Naive thymus-derived CD4-positive, alpha-beta T cell (primary cell): ENCODE measurements at regions not wholly inside any gene's neighbourhood (a gene's known extent, or its start where the extent isn't known, plus 50 kb on each side); places are given as distances from the start of the nearest gene placed in this dataset.

Experiments used
- ATAC-seq: fragments of 150-1000 bp; cut with Tn5 transposase; 2 replicates; pipeline ENCODE4 v1.10.0; 2021; ENCODE audit warnings: mild to moderate bottlenecking, moderate library complexity
- CTCF ChIA-PET: fragments of 350-600 bp; sonication (Branson Sonifier 250); formaldehyde crosslinking; loops from one replicate; lab custom pipeline; 2021; ENCODE audit warnings: antibody characterized with exemption; lab: Charles Lee
- POLR2A ChIA-PET: fragments of 350-600 bp; sonication (Branson Sonifier 250); formaldehyde crosslinking; loops from one replicate; lab custom pipeline; 2021; ENCODE audit warnings: antibody characterized with exemption, inconsistent platforms; lab: Charles Lee
- DNase-seq, 9 donors: peaks; one replicate each; pipeline versions ENCODE4 v3.0.0 to v3.0.0-alpha.2; 2020 to 2022; ENCODE audit warnings: mixed read lengths in 1 of 9
- H3K27ac ChIP-seq: one replicate; pipeline ENCODE4 v1.7.0; 2013; ENCODE audit warnings: mild to moderate bottlenecking, low read depth, low read length, moderate library complexity
- H3K27me3 ChIP-seq, 2 donors: one replicate each; pipeline ENCODE4 v1.7.0; 2013; ENCODE audit warnings: low read length in 2 of 2, mild to moderate bottlenecking in 2 of 2, moderate library complexity in 2 of 2; ENCODE audit not compliant: control insufficient read depth in 2 of 2, insufficient read depth in 2 of 2
- H3K36me3 ChIP-seq, 3 experiments: 1 replicate in 2 of 3; 2 replicates in 1 of 3; pipeline ENCODE4 v1.7.0; 2013; ENCODE audit warnings: low read length in 3 of 3, mild to moderate bottlenecking in 3 of 3, moderate library complexity in 1 of 3; ENCODE audit not compliant: insufficient read depth in 3 of 3, control insufficient read depth in 2 of 3
- H3K4me1 ChIP-seq, 2 donors: one replicate each; pipeline ENCODE4 v1.7.0; 2013; ENCODE audit warnings: low read length in 2 of 2, mild to moderate bottlenecking in 2 of 2, moderate library complexity in 1 of 2; ENCODE audit not compliant: control insufficient read depth in 2 of 2, insufficient read depth in 2 of 2
- H3K4me3 ChIP-seq: 2 replicates; pipeline ENCODE4 v1.7.0; 2013; ENCODE audit warnings: mild to moderate bottlenecking, low read length
- H3K9me3 ChIP-seq, 3 experiments: 1 replicate in 2 of 3; 2 replicates in 1 of 3; pipeline ENCODE4 v1.7.0; 2013; ENCODE audit warnings: low read length in 3 of 3; ENCODE audit not compliant: control insufficient read depth in 2 of 3
- H3K27ac Mint-ChIP-seq, 9 donors: one replicate each; pipeline ENCODE4 v1.8.0; 2020 to 2022; ENCODE audit warnings: mixed read lengths in 9 of 9, mild to moderate bottlenecking in 8 of 9, moderate library complexity in 5 of 9, inconsistent platforms in 2 of 9
- H3K27me3 Mint-ChIP-seq, 5 donors: one replicate each; pipeline ENCODE4 v1.8.0; 2021 to 2022; ENCODE audit warnings: mixed read lengths in 5 of 5, mild to moderate bottlenecking in 1 of 5
- H3K36me3 Mint-ChIP-seq, 5 donors: one replicate each; pipeline ENCODE4 v1.8.0; 2020 to 2022; ENCODE audit warnings: mixed read lengths in 5 of 5, mild to moderate bottlenecking in 3 of 5, inconsistent platforms in 1 of 5
- H3K4me1 Mint-ChIP-seq, 7 donors: one replicate each; pipeline ENCODE4 v1.8.0; 2020 to 2022; ENCODE audit warnings: mixed read lengths in 7 of 7, mild to moderate bottlenecking in 3 of 7, inconsistent platforms in 1 of 7
- H3K4me3 Mint-ChIP-seq, 10 donors: one replicate each; pipeline ENCODE4 v1.8.0; 2020 to 2022; ENCODE audit warnings: mild to moderate bottlenecking in 10 of 10, mixed read lengths in 10 of 10, moderate library complexity in 6 of 10, inconsistent platforms in 2 of 10
- H3K9me3 Mint-ChIP-seq, 11 donors: one replicate each; pipeline ENCODE4 v1.8.0; 2020 to 2022; ENCODE audit warnings: mixed read lengths in 11 of 11, mild to moderate bottlenecking in 4 of 11, inconsistent platforms in 1 of 11, moderate library complexity in 1 of 11
- intact Hi-C, 2 donors: fragments of 100-400 bp; cut with micrococcal nuclease; formaldehyde crosslinking; loops; one replicate each; pipeline ENCODE4 v1.15.1; 2023

DNA sequence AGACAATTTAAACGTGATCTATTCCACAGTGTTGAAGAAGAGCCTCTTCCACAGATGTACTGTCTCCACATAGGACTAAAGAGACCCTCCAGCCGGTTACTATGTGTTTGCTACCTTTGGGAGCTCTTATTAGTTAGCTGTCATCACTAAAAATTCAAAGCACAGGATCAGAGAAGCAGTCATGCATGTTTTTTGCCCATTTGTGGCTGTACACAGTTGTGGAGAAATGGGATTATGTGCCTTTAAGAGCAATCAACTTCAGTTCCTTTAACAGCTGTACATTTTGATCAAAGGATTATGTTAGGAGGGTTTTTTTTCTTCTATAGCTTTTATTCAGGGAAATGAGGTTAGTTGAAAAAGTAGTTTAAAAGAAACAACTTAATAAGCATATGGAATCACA, 149.0 kb upstream of the SPOCK3 start:
- Histone ChIP-seq H3K4me3 (no peak overlapping the region), H3K9me3 (no peaks in the 10 kb centered on the region), H3K27ac (no peak overlapping the region), H3K36me3 (no peaks in the 10 kb centered on the region), H3K27me3 (no peaks in the 10 kb centered on the region), H3K4me1 (no peaks in the 10 kb centered on the region)
- ATAC-seq (no peak), DNase-seq (no peak)
- Mint-ChIP-seq H3K36me3 (no peaks in the 10 kb centered on the region), H3K4me1 (no peaks in the 10 kb centered on the region), H3K27ac (no peak overlapping the region), H3K9me3 (peaks cover 0 to 11% (median 2%) of the 10 kb centered on the region in 11 donors), H3K27me3 (no peaks in the 10 kb centered on the region), H3K4me3 (no peak overlapping the region)
- intact Hi-C loops = no loop called here
- CTCF ChIA-PET = no interaction called here
- POLR2A ChIA-PET = no interaction called here

GRCh38 chr4:167397586-167397985, 163.3 kb upstream of the SPOCK3 start:
- ATAC-seq (no peak), DNase-seq (no peak)
- intact Hi-C loops = no loop called here
- Mint-ChIP-seq H3K36me3 (no peaks in the 10 kb centered on the region), H3K4me3 (no peak overlapping the region), H3K27me3 (no peaks in the 10 kb centered on the region), H3K4me1 (no peaks in the 10 kb centered on the region), H3K27ac (no peak overlapping the region), H3K9me3 (peaks cover 0 to 17% (median 5%) of the 10 kb centered on the region in 11 donors)
- no peak overlapping the region for H3K4me3 ChIP-seq
- ChIA-PET POLR2A (no interaction called here), CTCF (no interaction called here)
- H3K27ac ChIP-seq = no peak overlapping the region
- no peaks in the 10 kb centered on the region for H3K9me3 ChIP-seq
- no peaks in the 10 kb centered on the region for H3K27me3 ChIP-seq
- no peaks in the 10 kb centered on the region for H3K36me3 ChIP-seq
- no peaks in the 10 kb centered on the region for H3K4me1 ChIP-seq

GRCh38 chr4:167399201-167399600, 164.9 kb upstream of the SPOCK3 start:
- Histone ChIP-seq H3K27me3 (no peaks in the 10 kb centered on the region), H3K36me3 (no peaks in the 10 kb centered on the region), H3K27ac (no peak overlapping the region), H3K4me3 (no peak overlapping the region), H3K9me3 (no peaks in the 10 kb centered on the region), H3K4me1 (no peaks in the 10 kb centered on the region)
- H3K9me3 Mint-ChIP-seq = peaks cover 0 to 22% (median 5%) of the 10 kb centered on the region in 11 donors
- H3K4me3 Mint-ChIP-seq = no peak overlapping the region
- ChIA-PET POLR2A (no interaction called here), CTCF (no interaction called here)
- ATAC-seq = no peak
- intact Hi-C loops = no loop called here
- H3K36me3 Mint-ChIP-seq = no peaks in the 10 kb centered on the region
- H3K27me3 Mint-ChIP-seq = no peaks in the 10 kb centered on the region
- no peaks in the 10 kb centered on the region for H3K4me1 Mint-ChIP-seq
- DNase-seq = no peak
- no peak overlapping the region for H3K27ac Mint-ChIP-seq

DNA sequence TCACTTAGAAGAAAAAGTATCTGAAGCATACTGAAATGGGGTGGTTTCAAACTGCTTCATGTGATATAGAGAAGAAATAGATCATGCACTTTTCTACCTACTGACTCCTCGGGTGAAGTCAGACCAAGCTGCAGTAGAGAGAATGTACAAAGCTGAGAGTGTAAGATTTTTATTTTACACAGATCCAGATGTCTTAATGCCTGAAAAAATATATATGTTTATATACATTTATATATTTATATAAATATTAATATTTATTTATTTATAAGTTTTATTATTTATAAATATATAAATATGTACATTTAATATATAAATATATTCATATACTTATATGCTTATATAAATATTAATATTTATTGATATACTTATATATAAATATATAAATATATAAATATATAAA, 171.9 kb upstream of the SPOCK3 start:
- intact Hi-C loops = no loop called here
- H3K27ac ChIP-seq = no peak overlapping the region
- H3K9me3 ChIP-seq = no peaks in the 10 kb centered on the region
- ChIA-PET POLR2A (no interaction called here), CTCF (no interaction called here)
- no peak overlapping the region for H3K4me3 ChIP-seq
- no peak overlapping the region for H3K27ac Mint-ChIP-seq
- no peaks in the 10 kb centered on the region for H3K27me3 Mint-ChIP-seq
- no peaks in the 10 kb centered on the region for H3K36me3 ChIP-seq
- peaks cover 0 to 2% (median 0%) of the 10 kb centered on the region in 5 donors for H3K36me3 Mint-ChIP-seq
- H3K4me3 Mint-ChIP-seq = no peak overlapping the region
- no peaks in the 10 kb centered on the region for H3K27me3 ChIP-seq
- ATAC-seq (no peak), DNase-seq (no peak)
- H3K9me3 Mint-ChIP-seq = peaks cover 0 to 18% (median under 1%) of the 10 kb centered on the region in 11 donors
- H3K4me1 ChIP-seq = no peaks in the 10 kb centered on the region
- H3K4me1 Mint-ChIP-seq = no peaks in the 10 kb centered on the region

DNA sequence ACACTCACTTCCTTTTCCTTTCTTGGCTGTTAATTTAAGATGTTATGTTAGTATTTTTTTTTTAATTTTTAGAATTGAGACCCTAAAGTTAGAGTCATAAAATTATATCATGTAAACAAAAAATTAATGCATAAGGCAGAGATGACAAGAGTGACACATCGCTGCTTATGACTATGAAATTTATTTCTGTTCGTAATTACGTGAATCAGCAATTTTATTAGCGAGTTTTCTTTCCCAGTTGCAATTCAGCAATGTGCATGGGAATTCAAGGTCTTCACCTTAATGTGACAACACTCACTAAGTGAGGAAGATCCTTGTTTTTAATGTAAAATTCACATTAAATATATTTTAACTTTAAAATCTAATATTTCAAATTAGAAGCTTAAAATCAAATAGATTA, 181.2 kb upstream of the SPOCK3 start:
- Mint-ChIP-seq H3K9me3 (peaks cover 0 to 12% (median under 1%) of the 10 kb centered on the region in 11 donors), H3K27ac (no peak overlapping the region), H3K36me3 (peaks cover 0 to 4% (median 0%) of the 10 kb centered on the region in 5 donors), H3K27me3 (no peaks in the 10 kb centered on the region), H3K4me1 (no peaks in the 10 kb centered on the region), H3K4me3 (no peak overlapping the region)
- DNase-seq (no peak), ATAC-seq (no peak)
- no peaks in the 10 kb centered on the region for H3K27me3 ChIP-seq
- no peak overlapping the region for H3K27ac ChIP-seq
- no peak overlapping the region for H3K4me3 ChIP-seq
- CTCF ChIA-PET = no interaction called here
- no peaks in the 10 kb centered on the region for H3K4me1 ChIP-seq
- no peaks in the 10 kb centered on the region for H3K9me3 ChIP-seq
- H3K36me3 ChIP-seq = no peaks in the 10 kb centered on the region
- intact Hi-C loops = no loop called here
- POLR2A ChIA-PET = no interaction called here

DNA sequence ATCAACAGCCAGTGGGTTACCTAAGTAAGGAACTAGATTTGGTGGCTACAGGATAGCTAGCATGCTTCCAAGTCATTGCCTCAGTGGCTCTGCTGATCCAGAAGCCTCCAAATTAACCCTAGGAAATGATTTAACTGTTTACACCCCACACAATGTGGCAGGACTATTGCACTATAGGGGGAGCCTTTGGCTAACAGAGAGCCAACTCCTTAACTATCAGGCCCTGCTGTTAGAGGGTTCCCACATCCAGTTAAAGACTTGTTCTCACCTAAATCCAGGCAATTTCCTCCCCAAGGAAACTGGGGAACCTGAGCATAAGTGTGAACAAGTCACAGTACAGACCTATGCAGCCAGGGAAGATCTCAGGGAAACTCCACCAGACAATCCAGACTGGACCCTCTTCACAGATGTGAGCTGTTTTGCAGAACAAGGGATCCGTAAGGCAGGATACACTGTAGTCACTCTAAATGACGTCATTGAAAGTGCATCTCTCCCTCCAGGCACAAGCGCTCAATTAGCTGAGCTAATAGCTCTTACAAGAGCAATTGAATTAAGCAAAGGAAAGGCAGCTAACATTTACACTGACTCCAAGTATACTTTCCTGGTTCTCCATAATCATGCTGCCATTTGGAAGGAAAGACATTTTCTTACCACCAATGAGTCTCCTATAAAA, 185.3 kb upstream of the SPOCK3 start:
- H3K4me3 Mint-ChIP-seq = no peak overlapping the region
- peaks cover 0 to 22% (median 3%) of the 10 kb centered on the region in 11 donors for H3K9me3 Mint-ChIP-seq

GRCh38 chr4:167421201-167421600, 186.9 kb upstream of the SPOCK3 start:
- no peaks in the 10 kb centered on the region for H3K4me1 ChIP-seq
- DNase-seq (no peak), ATAC-seq (no peak)
- no peaks in the 10 kb centered on the region for H3K36me3 ChIP-seq
- no peak overlapping the region for H3K27ac ChIP-seq
- intact Hi-C loops = no loop called here
- Mint-ChIP-seq H3K4me1 (no peaks in the 10 kb centered on the region), H3K36me3 (no peaks in the 10 kb centered on the region), H3K9me3 (peaks cover 0 to 22% (median 5%) of the 10 kb centered on the region in 11 donors), H3K27me3 (no peaks in the 10 kb centered on the region), H3K27ac (no peak overlapping the region), H3K4me3 (no peak overlapping the region)
- ChIA-PET CTCF (no interaction called here), POLR2A (no interaction called here)
- H3K4me3 ChIP-seq = no peak overlapping the region
- H3K27me3 ChIP-seq = no peaks in the 10 kb centered on the region
- no peaks in the 10 kb centered on the region for H3K9me3 ChIP-seq

More for the DNA sequence above, 185.3 kb upstream of the SPOCK3 start:
- Histone ChIP-seq H3K27me3 (no peaks in the 10 kb centered on the region), H3K9me3 (no peaks in the 10 kb centered on the region), H3K4me3 (no peak overlapping the region), H3K4me1 (no peaks in the 10 kb centered on the region), H3K36me3 (no peaks in the 10 kb centered on the region), H3K27ac (no peak overlapping the region)
- Mint-ChIP-seq H3K36me3 (no peaks in the 10 kb centered on the region), H3K4me1 (no peaks in the 10 kb centered on the region), H3K27ac (no peak overlapping the region), H3K27me3 (no peaks in the 10 kb centered on the region)
- CTCF ChIA-PET = no interaction called here
- ATAC-seq (no peak), DNase-seq (no peak)
- POLR2A ChIA-PET = no interaction called here
- intact Hi-C loops = no loop called here
